T-helper 2 cell treated with Interferon-gamma antibody and Interleukin-4, amounts not matched to agents 5 μg/mL and 100 μg/mL, for 36 hours (primary cell): ENCODE measurements at regions not wholly inside any gene's neighbourhood (a gene's known extent, or its start where the extent isn't known, plus 50 kb on each side); places are given as distances from the start of the nearest gene placed in this dataset.
"Not testable (repeated sequence)": the region's sequence is repeated elsewhere in the genome, so short reads cannot be mapped to it uniquely, and the experiment has no call there.

Source experiments
- DNase-seq: peaks from one replicate; pipeline ENCODE4 v3.0.0; 2021; ENCODE audit warnings: low spot score
- H3K27ac Mint-ChIP-seq: one replicate; pipeline ENCODE4 v1.8.0; 2021; ENCODE audit warnings: mild to moderate bottlenecking, mixed read lengths
- H3K27me3 Mint-ChIP-seq: one replicate; pipeline ENCODE4 v1.8.0; 2021; ENCODE audit warnings: low read depth, mixed read lengths
- H3K36me3 Mint-ChIP-seq: one replicate; pipeline ENCODE4 v1.8.0; 2021; ENCODE audit warnings: low read depth, mixed read lengths
- H3K4me1 Mint-ChIP-seq: one replicate; pipeline ENCODE4 v1.8.0; 2021; ENCODE audit warnings: low read depth, mixed read lengths
- H3K4me3 Mint-ChIP-seq: one replicate; pipeline ENCODE4 v1.8.0; 2022; ENCODE audit warnings: mild to moderate bottlenecking, moderate library complexity, mixed read lengths
- H3K9me3 Mint-ChIP-seq: one replicate; pipeline ENCODE4 v1.8.0; 2021; ENCODE audit warnings: mixed read lengths

DNA sequence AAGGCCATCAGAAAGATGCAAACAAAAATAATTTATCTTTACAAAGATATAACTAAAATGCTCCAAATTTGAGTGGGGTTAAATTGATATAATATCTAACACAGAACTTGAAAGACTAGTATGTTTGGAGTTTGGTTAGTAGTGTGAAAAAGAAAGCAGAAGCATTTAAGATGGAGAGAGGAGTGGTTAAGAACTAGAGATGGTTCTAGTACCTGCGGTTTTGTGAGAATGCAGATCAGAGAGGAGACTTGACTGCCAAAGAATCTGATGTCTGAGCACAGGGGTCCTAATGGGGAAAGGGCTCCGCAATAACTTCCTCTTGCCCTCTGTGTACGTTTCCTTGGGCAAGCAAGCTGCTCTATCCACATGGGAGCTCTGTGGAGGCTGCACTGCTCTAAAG lies 506.8 kb upstream of the COBL start:
- Mint-ChIP-seq H3K27me3 (no peaks in the 10 kb centered on the region), H3K36me3 (no peaks in the 10 kb centered on the region), H3K4me3 (no peak overlapping the region), H3K4me1 (no peaks in the 10 kb centered on the region), H3K9me3 (peaks cover 53% of the 10 kb centered on the region), H3K27ac (no peak overlapping the region)
- DNase-seq: no peak

DNA sequence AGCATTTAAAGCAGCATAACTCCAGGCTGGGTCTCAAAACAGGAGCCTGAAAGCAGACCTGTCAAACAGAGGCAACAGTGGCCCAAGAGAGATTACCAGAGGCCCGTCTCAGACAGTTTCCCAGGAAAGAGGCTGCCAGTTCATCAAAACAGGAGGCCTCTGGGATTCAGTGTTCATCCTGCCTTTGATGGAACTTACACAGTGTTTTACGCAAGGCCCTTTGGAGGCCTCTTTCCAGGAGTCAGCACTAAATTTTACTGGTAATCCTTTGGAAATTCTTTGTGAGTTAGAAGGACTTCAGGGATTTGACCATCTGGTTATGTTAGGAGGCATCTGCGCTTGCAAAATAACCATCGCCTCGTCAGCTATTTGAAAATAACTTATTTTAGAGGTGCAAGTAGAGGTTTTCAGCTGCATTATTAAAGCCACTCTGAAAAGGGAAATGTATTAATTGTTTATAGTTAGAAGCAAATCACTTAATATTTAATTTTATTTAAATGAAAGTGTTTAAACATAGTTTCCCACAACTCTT lies 501.2 kb upstream of the COBL start:
- no peaks in the 10 kb centered on the region for H3K36me3 Mint-ChIP-seq
- no peak for DNase-seq

GRCh38 chr7:51805783-51806431 lies 489.3 kb upstream of the COBL start:
- H3K27ac Mint-ChIP-seq, H3K36me3 Mint-ChIP-seq, DNase-seq, H3K27me3 Mint-ChIP-seq, H3K4me1 Mint-ChIP-seq, H3K4me3 Mint-ChIP-seq: not testable (repeated sequence)
- peaks cover 36% of the 10 kb centered on the region for H3K9me3 Mint-ChIP-seq

More for the DNA sequence above, 501.2 kb upstream of the COBL start:
- H3K9me3 Mint-ChIP-seq: peaks cover 44% of the 10 kb centered on the region
- no peaks in the 10 kb centered on the region for H3K27me3 Mint-ChIP-seq
- H3K4me1 Mint-ChIP-seq: no peaks in the 10 kb centered on the region
- no peak overlapping the region for H3K27ac Mint-ChIP-seq
- no peak overlapping the region for H3K4me3 Mint-ChIP-seq

- H3K4me3 Mint-ChIP-seq: no peak overlapping the region
- no peaks in the 10 kb centered on the region for H3K27me3 Mint-ChIP-seq
- no peaks in the 10 kb centered on the region for H3K36me3 Mint-ChIP-seq
- DNase-seq: no peak
- no peak overlapping the region for H3K27ac Mint-ChIP-seq
- peaks cover 18% of the 10 kb centered on the region for H3K9me3 Mint-ChIP-seq
- no peaks in the 10 kb centered on the region for H3K4me1 Mint-ChIP-seq
Measured at GRCh38 chr7:51802718-51803117, 486.1 kb upstream of the COBL start.

GRCh38 chr7:51797371-51797770 lies 480.8 kb upstream of the COBL start:
- Mint-ChIP-seq H3K4me1 (no peaks in the 10 kb centered on the region), H3K9me3 (peaks cover 5% of the 10 kb centered on the region), H3K27me3 (no peaks in the 10 kb centered on the region), H3K4me3 (no peak overlapping the region), H3K27ac (no peak overlapping the region), H3K36me3 (no peaks in the 10 kb centered on the region)
- DNase-seq: no peak

- Mint-ChIP-seq H3K9me3 (peaks cover 13% of the 10 kb centered on the region), H3K36me3 (no peaks in the 10 kb centered on the region), H3K27me3 (no peaks in the 10 kb centered on the region), H3K4me1 (no peaks in the 10 kb centered on the region), H3K27ac (no peak overlapping the region), H3K4me3 (no peak overlapping the region)
- DNase-seq: no peak
Measured at GRCh38 chr7:51792796-51793195, 476.2 kb upstream of the COBL start.

- DNase-seq: no peak
- H3K4me1 Mint-ChIP-seq: no peaks in the 10 kb centered on the region
- H3K27me3 Mint-ChIP-seq: no peaks in the 10 kb centered on the region
- no peak overlapping the region for H3K27ac Mint-ChIP-seq
- H3K9me3 Mint-ChIP-seq: peaks cover 21% of the 10 kb centered on the region
- H3K4me3 Mint-ChIP-seq: no peak overlapping the region
- H3K36me3 Mint-ChIP-seq: no peaks in the 10 kb centered on the region
Measured at GRCh38 chr7:51789489-51789888, 472.9 kb upstream of the COBL start.

DNA sequence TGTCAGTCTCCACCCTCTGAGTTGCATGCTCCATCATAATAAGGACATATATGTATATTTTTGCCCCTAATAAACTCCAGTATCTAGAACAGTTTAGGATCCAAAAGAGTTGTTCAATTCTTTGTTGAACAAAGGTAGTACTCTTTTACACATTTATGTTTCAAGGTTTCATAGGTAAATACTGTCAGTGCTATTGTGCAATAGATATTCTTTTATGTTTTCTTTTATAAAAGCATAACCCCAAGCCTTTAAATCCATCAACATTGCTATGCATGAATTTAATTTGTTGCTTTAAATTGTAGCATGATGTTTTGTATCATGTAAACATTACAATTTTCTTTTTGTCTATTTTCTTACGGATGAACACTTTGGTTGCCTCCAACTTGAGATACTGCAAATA lies 469.7 kb upstream of the COBL start:
- Mint-ChIP-seq H3K36me3 (no peaks in the 10 kb centered on the region), H3K27me3 (no peaks in the 10 kb centered on the region), H3K4me1 (no peaks in the 10 kb centered on the region), H3K4me3 (no peak overlapping the region), H3K9me3 (peaks cover 33% of the 10 kb centered on the region), H3K27ac (no peak overlapping the region)
- no peak for DNase-seq

GRCh38 chr7:51785876-51786275 lies 469.3 kb upstream of the COBL start:
- Mint-ChIP-seq H3K4me1 (no peaks in the 10 kb centered on the region), H3K36me3 (no peaks in the 10 kb centered on the region), H3K9me3 (peaks cover 38% of the 10 kb centered on the region), H3K4me3 (no peak overlapping the region), H3K27ac (no peak overlapping the region), H3K27me3 (no peaks in the 10 kb centered on the region)
- no peak for DNase-seq

DNA sequence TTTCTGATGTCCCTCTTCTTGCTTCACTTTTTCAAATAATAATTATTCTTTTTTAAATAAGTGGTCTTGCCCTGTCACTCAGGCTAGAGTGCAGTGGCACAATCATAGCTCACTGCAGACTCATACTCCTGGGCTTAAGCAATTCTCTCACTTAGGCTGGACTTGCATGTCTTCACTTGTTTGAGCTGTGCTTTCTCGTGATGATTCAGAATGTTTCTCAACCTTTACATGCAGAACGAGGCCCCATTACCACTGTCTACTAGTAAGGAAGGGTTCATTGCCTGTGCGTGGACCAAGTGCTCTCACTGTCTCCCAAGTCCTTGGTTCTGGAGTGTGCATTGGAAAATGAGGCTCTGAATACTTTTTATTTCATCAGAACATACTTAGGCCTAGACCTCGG lies 468.6 kb upstream of the COBL start:
- Mint-ChIP-seq H3K27me3 (no peaks in the 10 kb centered on the region), H3K36me3 (no peaks in the 10 kb centered on the region), H3K27ac (no peak overlapping the region), H3K4me3 (no peak overlapping the region), H3K9me3 (peaks cover 38% of the 10 kb centered on the region), H3K4me1 (no peaks in the 10 kb centered on the region)
- no peak for DNase-seq

DNA sequence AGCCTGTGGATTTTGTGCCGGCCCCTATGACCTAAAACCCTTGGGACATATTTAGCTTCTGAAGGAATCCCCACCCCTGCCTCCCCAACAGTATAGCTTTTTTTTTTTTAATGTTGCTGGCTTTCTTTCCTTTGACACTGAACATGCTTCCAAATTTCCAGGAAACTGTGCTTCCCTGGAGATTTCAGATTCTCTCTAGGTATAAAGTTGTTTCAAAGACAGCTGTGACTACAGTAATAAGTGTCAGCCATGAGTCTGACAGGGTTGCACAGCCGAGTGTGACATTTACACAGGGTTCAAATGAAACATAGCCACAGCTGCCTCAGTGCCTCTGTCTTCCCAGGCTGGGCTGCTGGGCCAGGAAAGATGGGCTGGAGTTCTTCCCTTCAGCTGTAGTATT lies 466.6 kb upstream of the COBL start:
- H3K36me3 Mint-ChIP-seq: no peaks in the 10 kb centered on the region
- H3K27me3 Mint-ChIP-seq: no peaks in the 10 kb centered on the region
- H3K4me1 Mint-ChIP-seq: no peaks in the 10 kb centered on the region
- no peak for DNase-seq
- no peak overlapping the region for H3K27ac Mint-ChIP-seq
- peaks cover 34% of the 10 kb centered on the region for H3K9me3 Mint-ChIP-seq
- no peak overlapping the region for H3K4me3 Mint-ChIP-seq

DNA sequence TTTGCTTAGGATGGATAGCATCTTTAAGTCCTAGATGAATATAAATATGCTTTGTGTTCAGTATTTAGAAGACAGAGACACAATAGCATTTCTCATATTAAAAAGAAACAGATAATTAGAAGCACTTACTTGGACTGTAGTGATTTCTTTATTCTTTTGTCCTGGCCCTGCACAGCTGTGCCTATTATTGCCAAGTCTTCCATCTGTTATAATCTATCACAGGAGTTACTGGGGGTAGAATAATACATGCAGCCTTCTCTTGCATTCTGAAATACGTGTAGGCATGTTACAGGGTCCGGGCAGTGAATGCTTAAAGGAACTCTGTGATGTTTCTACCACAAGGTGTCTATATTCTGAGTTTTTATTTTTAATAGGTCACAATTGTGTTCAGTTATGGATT lies 461.5 kb upstream of the COBL start:
- no peak for DNase-seq
- no peaks in the 10 kb centered on the region for H3K27me3 Mint-ChIP-seq
- no peaks in the 10 kb centered on the region for H3K36me3 Mint-ChIP-seq
- peaks cover 27% of the 10 kb centered on the region for H3K9me3 Mint-ChIP-seq
- no peak overlapping the region for H3K27ac Mint-ChIP-seq
- no peaks in the 10 kb centered on the region for H3K4me1 Mint-ChIP-seq
- no peak overlapping the region for H3K4me3 Mint-ChIP-seq

GRCh38 chr7:51774178-51774577 lies 457.6 kb upstream of the COBL start:
- Mint-ChIP-seq H3K27me3 (no peaks in the 10 kb centered on the region), H3K36me3 (no peaks in the 10 kb centered on the region), H3K27ac (no peak overlapping the region), H3K4me3 (no peak overlapping the region), H3K4me1 (no peaks in the 10 kb centered on the region), H3K9me3 (peaks cover 13% of the 10 kb centered on the region)
- no peak for DNase-seq

GRCh38 chr7:51772190-51772589 lies 455.6 kb upstream of the COBL start:
- Mint-ChIP-seq H3K27ac (no peak overlapping the region), H3K27me3 (no peaks in the 10 kb centered on the region), H3K9me3 (peaks cover 18% of the 10 kb centered on the region), H3K4me3 (no peak overlapping the region), H3K36me3 (no peaks in the 10 kb centered on the region), H3K4me1 (no peaks in the 10 kb centered on the region)
- DNase-seq: no peak

DNA sequence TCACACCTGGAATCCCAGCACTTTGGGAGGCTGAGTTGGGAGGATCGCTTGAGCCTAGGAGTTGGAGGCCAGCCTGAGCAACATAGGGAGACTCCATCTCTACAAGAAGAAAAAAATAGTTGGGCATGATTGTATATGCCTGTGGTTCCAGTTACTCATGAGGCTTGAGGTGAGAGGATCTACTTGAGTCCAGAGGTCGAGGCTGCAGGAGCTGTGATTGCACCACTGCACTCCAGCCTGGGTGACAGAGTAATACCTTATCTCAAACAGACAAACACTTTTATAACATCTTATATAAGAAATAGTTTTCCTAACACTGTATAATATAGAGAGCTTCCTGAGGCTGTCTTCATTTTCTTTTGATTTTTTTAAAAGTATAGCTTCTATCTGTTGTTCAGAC lies 448.4 kb upstream of the COBL start:
- Mint-ChIP-seq H3K36me3 (no peaks in the 10 kb centered on the region), H3K27me3 (no peaks in the 10 kb centered on the region), H3K9me3 (peaks cover 21% of the 10 kb centered on the region), H3K4me3 (no peak overlapping the region), H3K4me1 (no peaks in the 10 kb centered on the region), H3K27ac (no peak overlapping the region)
- no peak for DNase-seq
